Right lobe of liver (tissue), 4 donors: ENCODE measurements at regions not wholly inside any gene's neighbourhood (a gene's known extent, or its start where the extent isn't known, plus 50 kb on each side); places are given as distances from the start of the nearest gene placed in this dataset.

Experiments
- CTCF ChIP-seq, 4 donors: fragments of 200-600 bp in 3 of 4; fragments of 450-650 bp in 1 of 4; IDR thresholded peaks; one replicate each; pipeline versions ENCODE4 v1.5.1 to v1.8.0; 2016 to 2022; ENCODE audit warnings: antibody characterized with exemption in 4 of 4, mild to moderate bottlenecking in 2 of 4
- POLR2A ChIP-seq: fragments of 450-650 bp; IDR thresholded peaks from one replicate; pipeline ENCODE4 v1.6.1; 2017; ENCODE audit warnings: antibody characterized with exemption, mild to moderate bottlenecking
- donor health status: DM: no; HTN: no; CAD: no.
- donor health status: DM: no; HTN: no; CAD: no.
- donor health status: DM: no; HTN: yes; CAD: no.

- no peak for TF ChIP-seq CTCF (IDR thresholded peaks at IDR 0.05)
- no peak for TF ChIP-seq POLR2A
Measured at GRCh38 chr3:181823716-181824115, 112.0 kb downstream of the SOX2 start.
